ENCODE measurements at regions not wholly inside any gene's neighbourhood (a gene's known extent, or its start where the extent isn't known, plus 50 kb on each side); places are given as distances from the start of the nearest gene placed in this dataset.
"Not testable (repeated sequence)": the region's sequence is repeated elsewhere in the genome, so short reads cannot be mapped to it uniquely, and the experiment has no call there.

- H3K9me3 Mint-ChIP-seq (ENCODE audit: low read depth) = peaks cover 6% of the 10 kb centered on the region
- H3K4me3 Mint-ChIP-seq (ENCODE audit: low read depth) = no peak overlapping the region
- no peak for TF ChIP-seq CTCF (IDR thresholded peaks at IDR 0.05; ENCODE audit: unreplicated experiment)
- H3K4me1 Mint-ChIP-seq (ENCODE audit: low read depth) = peaks cover 4% of the 10 kb centered on the region
- peaks cover 5% of the 10 kb centered on the region for H3K27me3 Mint-ChIP-seq
- DNase-seq (ENCODE audit: low spot score, unreplicated experiment) = no peak
- H3K27ac Mint-ChIP-seq = no peak overlapping the region
- H3K36me3 Mint-ChIP-seq (ENCODE audit: insufficient read depth) = peaks cover 3% of the 10 kb centered on the region
Measured at GRCh38 chr3:101966226-101966625, 116.9 kb downstream of the NFKBIZ start.

- H3K4me3 Mint-ChIP-seq (ENCODE audit: low read depth) = no peak overlapping the region
- no peak overlapping the region for H3K27ac Mint-ChIP-seq
- H3K4me1 Mint-ChIP-seq (ENCODE audit: low read depth) = peaks cover 4% of the 10 kb centered on the region
- no peak for TF ChIP-seq CTCF (IDR thresholded peaks at IDR 0.05; ENCODE audit: unreplicated experiment)
- H3K27me3 Mint-ChIP-seq = peaks cover 5% of the 10 kb centered on the region
- DNase-seq (ENCODE audit: low spot score, unreplicated experiment) = no peak
- peaks cover 3% of the 10 kb centered on the region for H3K36me3 Mint-ChIP-seq (ENCODE audit: insufficient read depth)
- H3K9me3 Mint-ChIP-seq (ENCODE audit: low read depth) = peaks cover 9% of the 10 kb centered on the region
Measured at GRCh38 chr3:101970212-101970611, 120.9 kb downstream of the NFKBIZ start.

GRCh38 chr3:101970905-101971304 lies 121.6 kb downstream of the NFKBIZ start:
- H3K36me3 Mint-ChIP-seq (ENCODE audit: insufficient read depth) = peaks cover 3% of the 10 kb centered on the region

GRCh38 chr3:101972430-101973162 lies 123.3 kb downstream of the NFKBIZ start:
- peaks cover 5% of the 10 kb centered on the region for H3K27me3 Mint-ChIP-seq
- H3K9me3 Mint-ChIP-seq (ENCODE audit: low read depth) = peaks cover 9% of the 10 kb centered on the region
- no peak for DNase-seq (ENCODE audit: low spot score, unreplicated experiment)
- peaks cover 6% of the 10 kb centered on the region for H3K4me1 Mint-ChIP-seq (ENCODE audit: low read depth)
- no peak for TF ChIP-seq CTCF (IDR thresholded peaks at IDR 0.05; ENCODE audit: unreplicated experiment)
- H3K36me3 Mint-ChIP-seq (ENCODE audit: insufficient read depth) = peaks cover 3% of the 10 kb centered on the region
- H3K27ac Mint-ChIP-seq = no peak overlapping the region
- H3K4me3 Mint-ChIP-seq (ENCODE audit: low read depth) = no peak overlapping the region

More at GRCh38 chr3:101970905-101971304, 121.6 kb downstream of the NFKBIZ start:
- Mint-ChIP-seq H3K9me3 (ENCODE audit: low read depth) (peaks cover 9% of the 10 kb centered on the region), H3K4me1 (ENCODE audit: low read depth) (peaks cover 4% of the 10 kb centered on the region), H3K4me3 (ENCODE audit: low read depth) (no peak overlapping the region), H3K27me3 (peaks cover 5% of the 10 kb centered on the region), H3K27ac (no peak overlapping the region)
- TF ChIP-seq CTCF (IDR thresholded peaks at IDR 0.05; ENCODE audit: unreplicated experiment) = no peak
- DNase-seq (ENCODE audit: low spot score, unreplicated experiment) = no peak

GRCh38 chr3:101973163-101973505 lies 123.8 kb downstream of the NFKBIZ start:
- no peak for DNase-seq (ENCODE audit: low spot score, unreplicated experiment)
- H3K36me3 Mint-ChIP-seq (ENCODE audit: insufficient read depth) = peaks cover 3% of the 10 kb centered on the region
- H3K4me1 Mint-ChIP-seq (ENCODE audit: low read depth) = peaks cover 8% of the 10 kb centered on the region
- H3K4me3 Mint-ChIP-seq (ENCODE audit: low read depth) = no peak overlapping the region
- H3K9me3 Mint-ChIP-seq (ENCODE audit: low read depth) = peaks cover 9% of the 10 kb centered on the region
- no peak overlapping the region for H3K27ac Mint-ChIP-seq
- peaks cover 5% of the 10 kb centered on the region for H3K27me3 Mint-ChIP-seq
- no peak for TF ChIP-seq CTCF (IDR thresholded peaks at IDR 0.05; ENCODE audit: unreplicated experiment)

- not testable (repeated sequence) for DNase-seq (ENCODE audit: low spot score, unreplicated experiment); H3K27me3 Mint-ChIP-seq; H3K27ac Mint-ChIP-seq; H3K9me3 Mint-ChIP-seq (ENCODE audit: low read depth); H3K36me3 Mint-ChIP-seq (ENCODE audit: insufficient read depth); H3K4me3 Mint-ChIP-seq (ENCODE audit: low read depth)
- peaks cover 13% of the 10 kb centered on the region for H3K4me1 Mint-ChIP-seq (ENCODE audit: low read depth)
Measured at GRCh38 chr3:101975415-101975814, 126.1 kb downstream of the NFKBIZ start.

All from progenitor cell of endocrine pancreas (in vitro differentiated cells).